ENCODE measurements at regions not wholly inside any gene's neighbourhood (a gene's known extent, or its start where the extent isn't known, plus 50 kb on each side); places are given as distances from the start of the nearest gene placed in this dataset.

DNA sequence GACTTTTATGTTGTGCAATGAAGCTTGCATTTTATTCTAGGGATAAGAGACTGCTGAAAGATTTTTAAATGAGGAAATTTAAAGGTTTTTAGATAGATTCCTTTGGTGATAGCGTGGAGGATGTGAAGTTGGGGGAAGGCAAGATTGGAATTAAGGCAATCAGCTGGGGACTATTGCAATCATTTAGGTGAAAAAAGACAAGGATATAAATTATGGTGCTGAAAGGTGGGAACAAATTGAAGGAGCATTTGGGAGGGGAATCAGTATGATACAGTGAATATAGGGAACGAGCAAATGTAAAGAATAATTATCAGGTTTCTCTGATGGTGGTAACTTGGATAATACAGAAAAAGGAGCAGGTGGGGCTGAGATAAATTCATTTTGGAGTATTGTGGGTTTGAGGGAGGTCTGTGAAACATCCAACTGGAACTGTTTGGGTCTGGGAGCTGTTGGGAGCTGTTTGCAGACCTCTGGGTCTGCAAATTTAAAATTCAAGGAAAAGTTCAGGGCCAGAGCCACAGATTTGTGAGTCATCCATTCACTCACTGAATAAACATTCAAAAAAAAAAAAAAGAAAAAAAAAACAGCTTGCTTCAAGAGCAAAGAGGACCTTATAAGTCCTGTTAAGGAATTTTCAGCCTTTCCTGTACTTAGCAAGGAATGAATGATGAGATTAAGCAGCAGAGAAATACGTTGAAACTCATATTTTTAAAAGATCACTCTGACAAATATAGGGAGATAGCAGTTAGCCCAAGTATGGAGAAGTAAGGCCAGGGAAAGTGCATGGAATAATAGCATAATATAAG lies 257.5 kb upstream of the FN1 start:
- peak; percentile 92 for DNase-seq (ENCODE audit: low read depth)

DNA sequence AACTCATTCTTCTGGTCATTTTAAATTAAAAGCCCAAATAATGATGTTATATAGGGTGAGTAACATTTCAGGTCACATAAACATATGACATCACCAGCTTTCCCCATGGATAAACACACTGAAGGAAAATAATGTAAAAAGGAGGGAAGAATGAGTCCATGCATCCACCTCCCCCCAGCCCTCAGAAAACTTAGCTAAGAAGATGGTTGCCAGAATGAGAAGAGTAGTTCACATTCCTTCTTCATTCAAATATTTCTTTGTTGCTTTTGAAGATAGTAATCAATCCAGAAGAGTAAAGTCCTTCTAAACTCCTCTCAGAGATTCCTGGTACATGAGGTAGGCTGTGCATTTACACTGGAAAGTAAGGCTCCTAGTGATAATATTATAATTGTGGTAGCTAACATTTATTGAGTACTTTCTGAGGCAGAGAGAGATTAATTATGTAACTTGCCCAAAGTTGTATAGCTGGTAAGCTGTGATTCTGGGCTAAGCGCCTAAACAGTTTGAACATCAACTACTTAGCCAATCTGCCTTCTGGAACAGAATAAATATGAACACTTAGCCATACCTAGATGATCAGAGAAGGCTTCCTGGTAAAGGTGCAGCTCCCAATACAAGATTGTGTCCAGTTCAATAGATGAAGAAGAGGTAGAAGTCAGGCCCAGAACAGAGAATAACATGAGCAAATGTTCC lies 256.7 kb upstream of the FN1 start:
- peak; percentile 45 for DNase-seq (ENCODE audit: low read depth)

DNA sequence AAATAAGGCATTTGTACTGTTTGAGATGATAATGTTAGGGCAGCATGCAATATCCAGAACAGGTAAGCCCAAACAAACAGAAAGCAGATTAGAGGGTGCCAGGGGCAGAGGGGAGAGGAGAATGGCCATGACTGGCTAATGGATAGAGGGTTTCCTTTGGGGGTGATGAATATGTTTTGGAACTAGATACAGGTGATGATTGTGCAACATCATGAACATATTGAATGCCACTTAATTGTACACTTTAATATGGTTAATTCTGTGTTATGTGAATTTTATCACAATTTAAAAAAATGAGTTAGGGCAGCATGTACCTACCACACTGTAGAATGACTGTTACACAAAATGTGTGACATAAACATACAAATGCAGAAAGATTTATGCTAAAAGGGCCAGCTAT lies 255.5 kb upstream of the FN1 start:
- DNase-seq (ENCODE audit: low read depth) = no peak

DNA sequence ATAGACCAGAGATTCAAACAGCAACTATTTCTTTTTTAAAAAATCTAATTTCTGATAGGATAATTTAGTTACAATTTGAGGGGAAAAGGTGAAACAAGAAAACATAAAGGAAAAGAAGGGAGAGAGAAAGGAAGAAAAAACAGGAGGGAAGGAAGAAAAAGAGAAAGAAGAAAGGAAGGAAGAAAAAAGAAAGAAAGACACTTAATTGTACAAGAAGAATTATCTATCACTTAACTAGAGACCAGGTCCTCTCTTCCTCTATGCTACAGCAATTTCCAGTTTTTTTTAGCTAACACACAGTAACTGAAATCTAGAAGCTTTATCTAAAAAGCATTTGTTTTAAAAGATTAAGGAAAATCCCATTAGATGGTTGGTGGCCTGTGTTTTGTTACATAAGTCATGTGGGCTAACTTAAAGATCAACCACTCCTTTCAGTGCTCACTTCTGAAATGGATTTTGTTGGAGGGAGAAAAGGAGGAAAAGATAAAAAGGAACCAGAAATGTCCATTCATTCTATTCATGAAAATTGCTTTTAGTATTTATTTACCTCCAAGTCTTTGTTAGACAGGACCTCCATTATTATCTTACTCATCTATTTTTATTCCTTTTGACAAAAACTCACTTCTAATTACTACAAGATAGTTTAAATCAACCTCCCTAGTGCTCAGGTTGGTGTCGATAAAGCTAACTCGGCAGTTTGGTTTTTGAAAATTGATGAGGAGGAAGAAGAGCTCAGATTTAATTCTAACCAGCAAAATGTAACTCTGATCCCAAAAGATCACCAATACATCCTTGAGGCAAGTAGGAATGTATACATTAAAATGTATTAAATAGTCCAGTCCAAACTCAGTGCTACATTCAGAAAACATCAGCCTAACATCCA lies 251.5 kb upstream of the FN1 start:
- no peak for DNase-seq (ENCODE audit: low read depth)

DNA sequence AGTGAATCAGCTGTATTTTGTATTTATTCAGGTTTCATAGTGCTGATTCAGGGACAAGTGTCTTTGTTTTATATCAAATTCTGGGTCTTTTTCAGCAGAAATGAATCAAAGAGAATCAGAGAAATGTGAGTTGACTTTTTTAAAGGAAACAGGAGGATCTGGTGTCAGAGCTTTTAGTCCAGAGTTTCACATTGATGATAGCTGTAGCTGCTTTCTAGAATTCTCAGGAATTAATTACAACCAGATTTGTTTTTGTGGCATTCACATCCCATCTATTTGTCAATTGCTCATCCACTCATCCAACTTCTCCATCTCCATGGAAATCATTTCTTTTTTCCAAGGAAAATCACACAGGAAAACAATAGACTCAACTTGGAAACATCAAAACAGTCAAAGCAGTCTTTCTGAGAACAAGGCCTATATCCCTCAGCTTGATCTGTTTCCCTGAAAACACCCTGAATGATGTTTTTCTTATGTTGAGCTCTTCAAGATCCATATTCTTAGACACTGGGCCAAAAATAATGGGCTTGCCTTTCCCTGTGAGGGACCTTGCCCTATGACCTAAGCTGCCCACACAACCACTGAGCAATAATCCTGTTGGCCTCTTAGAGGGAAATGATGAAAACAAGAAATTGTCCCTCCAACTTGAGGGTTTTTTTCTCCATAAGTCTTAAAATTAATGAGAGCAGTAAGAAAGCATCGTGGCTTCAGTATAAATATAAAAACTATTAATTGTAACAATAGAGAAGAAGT lies 249.5 kb upstream of the FN1 start:
- peak; percentile 64 for DNase-seq (ENCODE audit: low read depth)

DNA sequence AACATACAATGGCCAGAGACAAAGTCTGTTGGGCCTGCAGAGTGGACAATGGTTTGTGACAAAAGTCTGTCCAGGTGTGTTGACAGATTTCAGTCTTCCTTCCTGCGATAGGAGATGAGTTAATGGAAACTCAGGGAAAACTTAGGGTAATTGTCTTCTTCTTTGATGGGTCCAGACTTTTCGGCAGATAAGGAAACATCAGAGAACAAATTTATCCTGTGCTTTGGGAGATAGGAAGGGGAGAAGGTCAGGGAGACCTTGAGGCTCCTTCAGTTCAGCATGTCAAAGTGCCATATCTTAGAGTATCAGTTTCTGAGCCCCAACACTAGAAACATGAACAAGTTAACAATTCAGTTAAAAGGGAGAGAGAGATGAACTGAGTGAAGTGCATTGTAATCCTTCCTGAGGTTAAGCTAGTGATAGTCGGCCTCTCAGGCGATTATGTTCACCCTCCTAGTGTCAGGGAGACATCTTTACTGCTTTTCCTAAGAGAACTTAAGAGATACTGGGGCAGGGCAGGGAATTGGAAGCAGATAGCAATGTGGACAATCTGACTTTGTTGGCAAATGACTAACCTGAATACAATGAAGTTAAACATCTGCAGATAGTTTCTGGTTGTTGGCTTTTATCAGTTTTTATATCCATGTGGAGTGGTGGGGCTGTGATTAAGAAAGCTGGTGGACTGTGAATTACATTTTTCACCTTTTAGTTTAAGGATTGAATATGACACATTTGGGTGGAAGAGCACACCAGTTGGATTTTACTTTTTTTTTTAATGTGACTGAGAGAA lies 248.8 kb upstream of the FN1 start:
- peak; percentile 76 for DNase-seq (ENCODE audit: low read depth)

DNA sequence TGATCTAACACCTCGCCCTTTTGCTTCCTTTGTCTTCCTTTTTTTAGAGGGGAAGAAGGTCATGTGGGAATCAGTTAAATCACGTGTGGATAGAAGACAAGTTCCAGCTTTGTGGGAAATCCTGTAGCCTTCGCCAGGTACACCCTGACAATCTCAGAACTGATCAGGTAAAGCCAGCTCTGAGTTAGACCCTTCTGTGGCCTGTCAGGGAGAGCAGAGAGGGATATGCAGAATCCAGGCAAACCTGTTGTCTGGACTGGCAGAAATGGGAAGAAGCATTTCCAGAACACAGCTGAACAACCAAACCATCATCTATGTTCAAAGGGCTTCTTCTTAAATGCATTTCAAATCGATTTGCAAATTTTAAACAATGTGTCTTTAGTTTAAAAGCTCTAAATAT lies 247.4 kb upstream of the FN1 start:
- no peak for DNase-seq (ENCODE audit: low read depth)

DNA sequence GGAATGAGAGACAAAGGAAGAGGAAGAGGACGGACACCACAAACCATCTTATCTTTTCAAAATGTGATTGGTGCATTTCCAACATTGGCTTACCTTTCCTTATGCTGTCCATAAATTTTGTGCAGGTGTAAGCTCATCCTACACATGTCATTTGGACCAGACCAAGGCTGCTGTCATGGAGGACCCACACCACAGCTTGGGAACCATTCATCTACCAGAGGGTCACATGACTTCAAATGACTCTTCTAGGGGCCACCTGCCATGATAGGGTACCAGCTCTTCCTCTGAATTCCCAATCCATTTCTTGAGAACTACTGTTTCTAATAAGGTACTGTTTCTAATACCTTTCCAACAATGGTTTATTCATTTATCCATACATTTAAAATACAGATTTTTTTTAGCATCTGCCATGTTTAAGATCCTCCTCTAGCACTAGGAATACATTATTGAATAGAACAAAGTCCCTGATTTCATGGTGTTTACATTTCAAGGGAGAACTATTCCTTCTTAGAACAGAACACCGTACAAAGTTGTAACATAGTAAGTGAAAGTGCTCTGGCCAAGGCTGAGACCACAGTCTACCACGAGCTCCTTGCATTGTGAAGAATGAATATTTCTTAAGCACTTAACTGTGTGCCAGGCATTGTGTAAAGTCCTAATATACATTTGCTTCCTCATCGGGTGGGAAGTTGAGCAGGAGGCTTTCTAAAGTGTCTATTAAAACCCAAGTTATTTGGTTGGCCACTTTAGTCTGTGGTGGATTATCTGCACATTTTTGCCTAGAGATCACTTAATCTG lies 246.1 kb upstream of the FN1 start:
- no peak for DNase-seq (ENCODE audit: low read depth)

DNA sequence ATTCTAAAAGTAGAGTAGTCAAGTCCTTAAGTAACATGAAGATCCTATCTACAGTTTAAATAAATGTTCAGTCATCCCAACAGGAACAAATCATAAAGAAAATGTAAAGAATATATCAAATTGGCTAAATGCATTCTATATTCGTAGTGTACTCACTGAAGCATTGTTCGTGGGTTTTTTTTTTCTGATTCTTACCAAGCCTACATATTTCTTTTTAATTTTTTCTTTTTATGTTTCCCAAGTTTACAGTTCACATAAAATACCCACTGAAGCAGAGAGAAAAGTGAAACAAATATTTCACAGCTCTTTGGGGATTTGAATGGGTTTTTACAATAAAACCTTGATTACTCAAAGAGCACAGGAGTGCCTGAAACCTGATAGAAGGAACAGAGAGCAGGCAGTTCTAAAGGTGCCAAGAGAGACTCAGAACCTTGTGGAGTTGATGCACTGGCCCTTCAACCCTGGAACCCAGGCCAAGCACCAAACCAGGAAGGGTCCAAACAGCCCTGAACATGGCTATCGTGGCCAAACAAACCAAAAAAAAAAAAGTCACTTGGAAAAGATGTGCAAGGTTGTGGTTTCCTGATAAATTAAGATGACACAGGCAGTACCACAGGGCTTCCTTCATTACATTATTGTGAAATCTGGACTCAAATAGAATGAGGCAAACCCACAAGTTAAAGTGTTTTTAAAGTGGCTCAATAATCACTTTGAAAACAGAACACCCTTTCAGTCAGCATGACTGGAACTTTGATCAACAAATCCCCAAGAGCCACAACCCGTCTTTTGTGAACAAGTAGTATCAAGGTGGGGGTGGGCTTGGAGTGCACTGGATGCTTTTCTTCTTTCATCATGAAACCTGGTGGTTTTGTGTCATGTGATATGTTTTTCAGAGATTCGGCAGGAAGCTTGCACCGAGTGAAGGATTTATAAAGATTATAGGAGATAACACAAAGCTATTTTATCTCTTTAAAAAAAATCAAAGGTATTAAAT lies 245.0 kb upstream of the FN1 start:
- peak; percentile 93 for DNase-seq (ENCODE audit: low read depth)

DNA sequence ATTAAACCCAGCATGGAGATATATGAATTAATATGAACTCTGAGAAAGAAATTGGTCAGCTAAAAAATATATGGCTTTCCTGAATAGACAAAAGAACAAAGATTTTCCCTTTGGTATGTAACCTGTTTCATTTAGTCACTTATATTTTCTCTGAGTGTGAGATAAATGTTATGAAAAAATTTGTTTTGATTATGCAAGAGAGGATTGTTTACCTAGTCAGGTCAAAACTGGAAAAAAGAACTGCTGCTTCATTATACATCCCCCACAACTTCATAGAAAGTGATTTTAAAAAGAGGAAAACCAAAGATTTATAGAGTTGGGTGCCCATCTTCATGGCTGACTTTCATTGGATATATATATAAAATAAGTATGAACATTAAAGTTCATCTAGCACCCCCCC lies 242.2 kb upstream of the FN1 start:
- no peak for DNase-seq (ENCODE audit: low read depth)

DNA sequence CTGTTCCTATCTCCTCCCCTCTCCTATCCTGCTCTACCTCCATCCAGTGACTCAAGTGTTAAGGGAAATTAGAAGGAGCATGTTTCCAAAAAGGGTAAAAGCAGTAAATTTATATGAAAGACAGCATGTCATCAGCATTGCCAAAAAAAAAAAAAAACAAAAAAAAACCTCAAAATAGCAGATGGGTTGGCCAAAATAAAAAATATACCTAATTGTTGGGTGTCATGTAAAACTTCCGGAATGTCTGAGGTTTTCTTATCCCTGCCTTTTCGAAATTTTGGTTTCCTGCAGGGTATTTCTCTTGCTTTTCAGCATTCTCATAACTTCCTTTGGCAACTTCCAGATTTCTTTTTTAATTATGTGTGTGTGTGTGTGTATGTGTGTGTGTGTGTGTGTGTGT lies 241.6 kb upstream of the FN1 start:
- DNase-seq (ENCODE audit: low read depth) = no peak

DNA sequence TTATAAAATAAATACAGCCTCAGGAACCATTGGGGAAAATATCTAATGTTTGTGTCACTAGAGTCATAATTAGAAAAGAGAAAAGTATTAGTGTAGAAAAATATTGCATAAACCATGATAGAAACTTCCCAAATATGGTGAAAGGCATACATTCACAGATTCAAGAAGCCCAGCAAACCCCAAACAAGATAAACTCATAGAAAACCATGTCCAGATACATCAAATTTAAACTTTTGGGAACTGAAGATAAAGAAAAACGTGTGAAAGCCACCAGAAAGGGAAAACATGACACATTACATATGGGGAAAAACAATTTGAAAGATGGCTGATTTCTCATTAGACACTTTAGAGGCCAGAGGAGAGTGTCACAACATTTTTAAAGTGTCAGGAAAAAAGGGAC lies 236.5 kb upstream of the FN1 start:
- no peak for DNase-seq (ENCODE audit: low read depth)

DNA sequence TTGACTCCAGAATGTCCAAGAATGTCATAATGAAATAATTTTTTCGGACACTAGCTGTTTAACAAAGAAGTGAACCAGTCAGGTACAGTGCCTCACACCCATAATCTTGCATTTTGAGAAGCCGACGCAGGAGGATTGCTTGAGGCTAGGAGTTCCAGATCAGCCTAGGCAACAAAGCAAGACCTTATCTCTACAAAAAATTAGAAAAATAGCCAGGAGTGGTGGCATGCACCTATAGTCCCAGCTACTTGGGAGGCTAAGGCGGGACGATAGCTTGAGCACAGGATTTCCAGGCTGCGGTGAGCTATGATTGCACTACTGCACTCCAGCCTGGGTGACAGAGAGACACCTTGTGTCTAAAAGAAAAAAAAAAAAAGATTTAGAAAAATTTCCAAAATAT lies 235.8 kb upstream of the FN1 start:
- DNase-seq (ENCODE audit: low read depth) = no peak

DNA sequence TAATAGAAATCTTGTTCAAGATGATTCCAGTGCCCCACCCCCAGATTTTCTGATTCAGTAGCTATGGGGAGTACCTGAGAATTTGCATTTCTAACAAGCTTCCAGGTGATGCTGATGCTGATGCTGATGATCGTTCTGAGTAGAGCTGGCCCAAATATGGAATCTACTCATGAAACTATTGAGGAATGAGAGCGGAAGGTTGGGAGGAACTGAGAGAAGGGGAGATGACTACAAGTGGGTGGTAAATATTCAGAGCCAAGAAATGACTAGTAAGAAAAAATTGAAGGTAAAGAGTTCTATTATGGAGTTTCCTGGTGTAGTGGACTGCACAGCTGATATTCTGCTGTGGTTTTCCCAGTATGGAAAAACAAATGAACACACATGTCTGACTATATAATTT lies 235.4 kb upstream of the FN1 start:
- no peak for DNase-seq (ENCODE audit: low read depth)

DNA sequence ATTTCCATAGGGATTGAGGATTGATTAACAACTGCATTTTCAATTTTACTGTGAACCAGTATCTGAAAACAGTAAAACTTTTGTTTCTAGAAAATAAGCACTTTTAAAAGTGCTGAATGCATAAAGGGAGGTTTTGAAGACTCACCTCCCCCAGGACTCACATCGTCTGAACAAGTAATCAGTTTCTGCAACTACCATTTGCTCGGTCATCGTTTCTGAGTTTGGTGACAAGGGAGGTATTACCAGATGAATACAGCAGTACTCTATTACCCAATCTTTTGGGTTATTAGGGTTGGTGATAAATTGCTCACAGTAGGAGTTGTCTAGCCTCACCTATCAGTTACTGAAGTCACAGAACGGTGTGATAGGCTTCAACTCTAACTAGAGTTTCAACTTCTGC lies 234.5 kb upstream of the FN1 start:
- no peak for DNase-seq (ENCODE audit: low read depth)

DNA sequence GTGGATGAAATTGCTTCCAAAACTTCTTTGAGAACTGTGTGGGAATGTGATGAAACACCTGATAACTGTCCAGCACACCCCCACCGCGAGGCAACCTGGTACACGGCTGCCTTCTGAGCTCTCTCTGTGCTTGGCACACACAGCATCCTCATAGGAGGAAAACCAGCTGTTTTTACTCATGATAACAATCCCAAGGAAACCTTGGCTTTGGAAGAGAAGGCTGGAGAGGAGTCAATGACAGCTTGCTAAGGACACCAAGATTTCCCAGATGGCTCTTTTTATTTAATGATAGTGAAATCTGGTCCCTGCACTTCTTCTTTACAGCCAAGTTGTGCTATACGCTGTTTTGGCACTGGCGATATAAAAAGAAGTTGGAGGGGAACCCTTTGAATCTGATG lies 232.5 kb upstream of the FN1 start:
- DNase-seq (ENCODE audit: low read depth) = no peak

DNA sequence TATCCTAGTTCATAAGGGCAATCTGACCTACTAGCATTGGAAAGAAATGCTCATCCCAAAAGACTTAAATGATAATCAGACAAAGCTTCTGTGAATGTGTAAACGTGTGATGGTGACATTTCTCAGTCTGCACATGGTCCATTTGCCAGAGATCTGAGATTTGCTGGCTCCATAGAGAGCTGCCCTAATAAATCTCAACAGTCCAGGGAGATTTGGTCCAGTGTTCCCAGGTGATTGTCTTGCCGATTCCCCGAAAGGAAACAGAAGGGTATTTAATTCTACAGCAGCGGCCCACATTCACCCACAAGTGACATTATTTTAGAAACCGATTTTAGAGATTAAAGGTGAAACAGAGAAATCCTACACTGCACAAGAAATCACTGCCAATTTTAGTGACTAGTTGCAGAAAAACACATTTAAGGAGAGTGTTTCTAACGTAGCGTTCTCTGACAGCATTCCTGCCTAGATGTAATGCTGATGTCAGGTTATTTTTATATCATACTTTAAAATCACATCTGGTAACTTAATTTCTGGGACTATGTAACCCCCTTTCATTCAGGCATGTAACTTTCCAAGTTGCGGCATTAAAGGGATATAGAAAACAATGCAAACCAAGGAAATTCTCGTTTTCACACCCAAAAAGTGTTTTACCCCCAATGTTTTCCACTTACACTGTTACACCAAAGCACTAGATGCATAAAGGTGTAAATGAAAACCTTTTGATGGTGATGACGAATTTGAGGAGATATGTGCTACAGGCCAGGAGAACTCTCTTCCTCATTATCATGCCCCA lies 231.9 kb upstream of the FN1 start:
- no peak for DNase-seq (ENCODE audit: low read depth)

Measured in LHCN-M2 (cell line).